SK-N-SH treated with all-trans-retinoic acid at 6 μM for 48 hours (cell line): ENCODE measurements at regions not wholly inside any gene's neighbourhood (a gene's known extent, or its start where the extent isn't known, plus 50 kb on each side); places are given as distances from the start of the nearest gene placed in this dataset.

Experiments
- ISL1 ChIP-seq: fragments of 250-450 bp; sonication (Bioruptor Pico); IDR thresholded peaks from 2 replicates; pipeline ENCODE4 v2.1.2; 2022; ENCODE audit warnings: mild to moderate bottlenecking, moderate library complexity
- OSR1 ChIP-seq: fragments of 250-450 bp; sonication (Bioruptor Pico); IDR thresholded peaks from 2 replicates; pipeline ENCODE4 v1.8.0; 2022; ENCODE audit warnings: moderate library complexity, mild to moderate bottlenecking, inconsistent platforms
- PATZ1 ChIP-seq: fragments of 250-450 bp; sonication (Bioruptor Pico); IDR thresholded peaks from 2 replicates; pipeline ENCODE4 v1.8.0; 2020; ENCODE audit warnings: mild to moderate bottlenecking, moderate library complexity, borderline replicate concordance
- SNAI2 ChIP-seq: fragments of 250-450 bp; sonication (Bioruptor Pico); IDR thresholded peaks from 2 replicates; pipeline ENCODE4 v1.5.0; 2020; ENCODE audit warnings: mild to moderate bottlenecking, moderate library complexity
- ZNF565 ChIP-seq: fragments of 450-650 bp; formaldehyde crosslinking; conservative IDR thresholded peaks from 2 replicates; pipeline ENCODE4 v1.5.0; 2020; ENCODE audit warnings: low read depth, mild to moderate bottlenecking, moderate library complexity
- ZNF70 ChIP-seq: fragments of 450-650 bp; formaldehyde crosslinking; IDR thresholded peaks from 2 replicates; pipeline ENCODE4 v1.5.0; 2020; ENCODE audit warnings: mild to moderate bottlenecking, moderate library complexity
- TF ChIP-seq, protein P1 (sequence below): fragments of 250-450 bp; sonication (Bioruptor Pico); IDR thresholded peaks from 2 replicates; pipeline ENCODE4 v1.5.1; 2021; ENCODE audit warnings: mild to moderate bottlenecking, moderate library complexity

DNA sequence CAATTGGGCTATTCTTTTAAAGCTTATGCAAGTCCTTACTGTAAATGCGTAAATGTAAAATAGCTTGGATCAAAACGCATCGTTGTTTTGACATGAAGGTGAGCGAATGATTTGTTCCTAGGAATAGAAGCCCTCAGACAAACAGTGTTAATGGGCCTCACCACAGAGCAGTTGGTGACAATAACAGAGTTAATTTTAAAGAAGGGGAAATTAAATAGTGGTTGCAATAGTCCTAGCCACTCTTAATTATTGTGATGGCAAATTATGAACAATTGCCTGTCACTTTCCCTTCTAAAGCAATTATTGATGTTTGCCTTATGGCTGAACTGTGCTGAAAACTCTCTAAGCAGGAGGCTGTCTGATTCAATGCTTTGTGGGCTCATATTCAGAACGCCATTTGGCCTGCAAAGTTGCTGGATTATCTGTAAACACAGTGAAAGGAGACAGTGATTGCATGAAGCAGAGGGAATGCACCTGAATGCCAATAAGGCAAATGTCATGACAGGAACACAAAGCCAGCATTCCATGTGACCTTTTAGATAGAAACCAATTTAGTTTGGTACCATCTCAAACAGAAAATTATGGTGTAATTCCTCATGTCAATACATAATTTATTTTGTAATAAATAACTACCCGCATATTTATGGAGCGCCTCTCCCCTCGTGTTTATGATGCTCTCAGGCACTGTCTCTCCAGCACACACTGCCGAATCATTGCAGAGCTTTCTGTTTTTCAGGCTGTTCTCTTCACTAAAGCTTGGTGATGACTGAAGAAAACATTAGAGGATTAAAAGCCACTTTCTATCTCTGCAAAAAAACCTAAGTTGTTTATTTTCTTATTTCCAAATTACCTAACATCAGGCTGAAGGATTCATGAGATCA is 387.5 kb downstream of the HACE1 start:
- TF ChIP-seq PATZ1 (CRISPR knock-in tag), result no peak
- TF ChIP-seq ZNF70, result no peak
- no peak for TF ChIP-seq OSR1 (CRISPR knock-in tag)
- TF ChIP-seq ISL1 (CRISPR knock-in tag), result no peak
- TF ChIP-seq, protein P1, sequence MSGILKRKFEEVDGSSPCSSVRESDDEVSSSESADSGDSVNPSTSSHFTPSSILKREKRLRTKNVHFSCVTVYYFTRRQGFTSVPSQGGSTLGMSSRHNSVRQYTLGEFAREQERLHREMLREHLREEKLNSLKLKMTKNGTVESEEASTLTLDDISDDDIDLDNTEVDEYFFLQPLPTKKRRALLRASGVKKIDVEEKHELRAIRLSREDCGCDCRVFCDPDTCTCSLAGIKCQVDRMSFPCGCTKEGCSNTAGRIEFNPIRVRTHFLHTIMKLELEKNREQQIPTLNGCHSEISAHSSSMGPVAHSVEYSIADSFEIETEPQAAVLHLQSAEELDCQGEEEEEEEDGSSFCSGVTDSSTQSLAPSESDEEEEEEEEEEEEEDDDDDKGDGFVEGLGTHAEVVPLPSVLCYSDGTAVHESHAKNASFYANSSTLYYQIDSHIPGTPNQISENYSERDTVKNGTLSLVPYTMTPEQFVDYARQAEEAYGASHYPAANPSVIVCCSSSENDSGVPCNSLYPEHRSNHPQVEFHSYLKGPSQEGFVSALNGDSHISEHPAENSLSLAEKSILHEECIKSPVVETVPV, result no peak
- TF ChIP-seq ZNF565, result no peak
- no peak for TF ChIP-seq SNAI2 (CRISPR knock-in tag)
